Activated effector memory CD4-positive, alpha-beta T cell treated with anti-CD3 and anti-CD28 coated beads, Interleukin-2, amount 50 U/mL, for 16 hours (primary cell): ENCODE measurements at regions not wholly inside any gene's neighbourhood (a gene's known extent, or its start where the extent isn't known, plus 50 kb on each side); places are given as distances from the start of the nearest gene placed in this dataset.
"Not testable (repeated sequence)": the region's sequence is repeated elsewhere in the genome, so short reads cannot be mapped to it uniquely, and the experiment has no call there.

Source experiments
- DNase-seq: peaks from one replicate; pipeline ENCODE4 v3.0.0-alpha.2; 2020

- no peak for DNase-seq
Measured at GRCh38 chr1:185681034-185681633, 53.1 kb upstream of the HMCN1 start.

GRCh38 chr1:185680453-185680852 lies 53.7 kb upstream of the HMCN1 start:
- DNase-seq, result no peak

- no peak for DNase-seq
Measured at GRCh38 chr1:185679220-185679619, 55.0 kb upstream of the HMCN1 start.

GRCh38 chr1:185676969-185677368 lies 57.2 kb upstream of the HMCN1 start:
- DNase-seq, result no peak

- DNase-seq, result no peak
Measured at GRCh38 chr1:185674201-185674600, 60.0 kb upstream of the HMCN1 start.

GRCh38 chr1:185672719-185673360 lies 61.4 kb upstream of the HMCN1 start:
- DNase-seq, result no peak

GRCh38 chr1:185670187-185670627 lies 64.0 kb upstream of the HMCN1 start:
- DNase-seq, result peak; percentile 75

- DNase-seq, result no peak
Measured at GRCh38 chr1:185668013-185668412, 66.2 kb upstream of the HMCN1 start.

GRCh38 chr1:185666582-185666981 lies 67.6 kb upstream of the HMCN1 start:
- no peak for DNase-seq

GRCh38 chr1:185663771-185664296 lies 70.4 kb upstream of the HMCN1 start:
- no peak for DNase-seq

- DNase-seq, result no peak
Measured at GRCh38 chr1:185663332-185663731, 70.9 kb upstream of the HMCN1 start.

- DNase-seq, result no peak
Measured at GRCh38 chr1:185661971-185662370, 72.2 kb upstream of the HMCN1 start.

- no peak for DNase-seq
Measured at GRCh38 chr1:185656663-185657062, 77.5 kb upstream of the HMCN1 start.

- no peak for DNase-seq
Measured at GRCh38 chr1:185654952-185655314, 79.3 kb upstream of the HMCN1 start.

GRCh38 chr1:185654199-185654951 lies 79.8 kb upstream of the HMCN1 start:
- DNase-seq, result no peak

GRCh38 chr1:185653615-185654014 lies 80.6 kb upstream of the HMCN1 start:
- no peak for DNase-seq

GRCh38 chr1:185652348-185652747 lies 81.8 kb upstream of the HMCN1 start:
- DNase-seq, result no peak

- DNase-seq, result no peak
Measured at GRCh38 chr1:185650602-185651230, 83.5 kb upstream of the HMCN1 start.

GRCh38 chr1:185648858-185649589 lies 85.2 kb upstream of the HMCN1 start:
- DNase-seq, result no peak

- not testable (repeated sequence) for DNase-seq
Measured at GRCh38 chr1:185647597-185648267, 86.5 kb upstream of the HMCN1 start.

- no peak for DNase-seq
Measured at GRCh38 chr1:185646202-185646683, 87.9 kb upstream of the HMCN1 start.

GRCh38 chr1:185645686-185646085 lies 88.5 kb upstream of the HMCN1 start:
- DNase-seq, result no peak
